Activated naive CD4-positive, alpha-beta T cell (primary cell): ENCODE measurements at regions not wholly inside any gene's neighbourhood (a gene's known extent, or its start where the extent isn't known, plus 50 kb on each side); places are given as distances from the start of the nearest gene placed in this dataset.

Experiments
- DNase-seq, 4 experiments: peaks; one replicate each; lab custom pipeline; 2025; lab: John Stamatoyannopoulos, UW

DNA sequence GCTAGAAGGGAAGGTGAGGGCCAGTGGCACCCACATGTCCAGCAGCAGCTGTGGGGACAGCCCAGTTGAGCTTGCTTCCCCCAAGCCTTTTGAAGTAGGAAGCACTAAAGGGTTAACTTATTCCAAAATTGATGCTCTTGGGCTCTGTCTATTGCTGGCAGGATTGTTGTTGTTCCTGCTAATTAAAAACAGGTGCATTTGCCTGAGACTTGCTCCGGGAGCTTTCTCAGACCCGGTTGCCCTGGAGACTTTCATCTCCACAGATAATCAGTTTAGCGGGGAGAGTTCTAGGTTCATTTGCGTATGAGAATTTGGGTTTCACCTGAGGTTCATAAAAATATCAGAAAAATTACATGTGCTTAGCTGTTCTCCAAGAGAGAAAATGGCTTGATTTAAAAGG lies 277.3 kb downstream of the LRATD1 start:
- no peak for DNase-seq

DNA sequence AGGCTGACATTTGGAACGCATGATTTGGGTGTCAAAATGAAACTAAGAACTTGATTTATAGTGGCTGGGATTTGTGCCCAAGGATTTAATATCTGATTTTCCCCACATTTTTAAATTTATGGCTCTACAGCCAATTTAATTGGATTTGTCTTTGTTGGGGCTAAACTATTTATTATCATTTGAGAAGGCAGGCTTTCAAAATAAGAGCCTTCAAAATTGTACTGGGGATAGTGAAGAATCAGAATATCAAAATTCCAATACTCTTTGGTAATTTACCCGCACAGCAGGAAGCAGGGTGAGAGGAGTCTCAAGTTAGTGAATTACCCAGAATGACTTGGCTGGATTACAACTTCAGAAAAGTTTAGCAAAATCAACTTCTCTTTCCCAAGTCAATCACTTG lies 278.1 kb downstream of the LRATD1 start:
- DNase-seq, result no peak

DNA sequence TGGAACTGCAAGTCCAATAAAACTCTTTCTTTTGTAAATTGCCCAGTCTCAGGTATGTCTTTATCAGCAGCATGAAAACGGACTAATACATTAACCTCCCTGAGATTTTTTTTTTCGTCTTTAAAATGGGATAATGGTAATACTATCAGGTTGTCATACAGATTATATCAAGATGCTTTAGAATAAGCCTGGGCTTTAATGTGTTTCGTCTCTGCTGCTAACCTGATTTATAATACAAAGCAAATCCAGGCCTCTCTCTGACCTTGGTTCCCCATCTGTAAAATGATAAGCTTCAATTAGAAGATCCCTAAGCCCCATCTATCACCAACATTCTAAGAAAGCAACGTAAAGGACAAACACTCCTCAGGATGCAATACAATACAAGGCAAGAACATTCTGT lies 283.5 kb downstream of the LRATD1 start:
- DNase-seq, result no peak

DNA sequence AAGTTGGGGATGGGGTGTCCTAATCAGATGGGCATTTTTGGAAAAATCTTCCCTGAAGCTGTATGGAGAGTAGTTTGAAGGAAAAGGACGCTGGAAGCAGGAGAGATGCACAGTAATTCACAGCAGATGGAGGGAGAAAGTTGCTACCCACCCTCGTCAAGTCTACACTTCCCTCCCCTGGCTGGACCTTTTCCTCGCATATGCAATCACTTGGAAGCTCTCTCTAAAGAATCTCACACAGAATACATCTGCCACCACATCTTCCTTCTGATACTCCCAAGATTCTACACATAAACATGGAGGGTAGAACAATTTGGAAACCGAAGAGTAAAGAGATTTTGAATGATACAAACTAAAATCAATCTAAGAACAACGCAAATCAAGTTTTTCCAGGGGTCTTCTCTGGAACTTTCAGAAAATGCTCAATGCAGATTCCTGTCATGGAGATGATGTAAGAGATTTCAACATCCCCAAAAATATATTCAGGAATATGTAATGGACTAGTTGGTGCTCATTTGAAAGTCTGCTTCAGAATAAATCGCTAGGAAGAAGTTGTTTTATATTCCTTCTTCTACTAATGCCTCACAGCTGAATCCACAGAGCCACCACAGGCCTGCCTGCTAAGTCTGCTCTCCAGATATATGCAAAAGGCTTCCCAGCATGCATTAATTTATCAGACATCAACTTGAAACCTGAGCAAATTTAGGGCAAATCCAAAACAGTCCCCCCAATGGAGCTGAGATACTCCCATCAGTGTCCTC lies 291.5 kb downstream of the LRATD1 start:
- no peak for DNase-seq

DNA sequence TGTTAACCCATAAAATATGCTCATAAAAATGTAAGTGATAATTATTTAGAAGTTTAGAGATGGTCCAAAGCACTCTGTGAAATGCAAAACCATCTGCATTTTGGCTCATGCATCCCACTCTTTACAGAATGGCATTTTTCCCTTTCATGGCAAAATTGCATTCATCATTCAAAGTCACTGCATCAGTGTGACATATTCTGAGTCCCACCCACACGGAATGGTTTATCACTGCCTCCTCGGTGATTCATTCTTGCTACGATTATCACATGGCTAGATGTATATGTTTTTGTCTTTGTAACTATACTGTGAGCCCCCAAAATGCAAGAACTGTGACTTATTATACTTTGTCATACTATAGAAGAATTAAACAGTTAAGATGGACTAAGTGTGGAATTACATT lies 293.0 kb downstream of the LRATD1 start:
- DNase-seq, result no peak

DNA sequence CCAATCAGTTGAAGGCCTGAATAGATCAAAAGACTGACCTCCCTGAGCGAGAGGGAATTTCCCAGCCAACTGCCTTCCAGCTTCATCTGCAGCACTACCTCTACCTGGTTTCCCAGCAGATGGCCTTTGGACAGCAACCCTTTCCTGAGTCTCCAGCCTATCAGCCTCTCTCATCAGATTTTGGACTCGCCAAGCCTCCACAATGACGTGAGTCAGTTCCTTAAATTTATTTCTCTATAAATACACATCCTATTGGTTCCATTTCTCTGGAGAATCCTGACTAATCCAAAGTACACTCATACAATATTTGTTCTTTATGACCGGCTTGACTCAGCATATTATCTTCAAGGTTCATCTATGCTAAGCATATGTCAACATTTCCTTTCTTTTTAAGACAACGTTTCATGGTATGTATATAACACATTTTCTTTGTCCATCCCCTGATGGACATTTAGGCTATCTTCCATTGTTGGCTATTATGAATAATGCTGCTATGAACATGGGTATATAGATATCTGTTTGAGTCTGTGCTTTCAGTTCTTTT lies 294.6 kb downstream of the LRATD1 start:
- no peak for DNase-seq

DNA sequence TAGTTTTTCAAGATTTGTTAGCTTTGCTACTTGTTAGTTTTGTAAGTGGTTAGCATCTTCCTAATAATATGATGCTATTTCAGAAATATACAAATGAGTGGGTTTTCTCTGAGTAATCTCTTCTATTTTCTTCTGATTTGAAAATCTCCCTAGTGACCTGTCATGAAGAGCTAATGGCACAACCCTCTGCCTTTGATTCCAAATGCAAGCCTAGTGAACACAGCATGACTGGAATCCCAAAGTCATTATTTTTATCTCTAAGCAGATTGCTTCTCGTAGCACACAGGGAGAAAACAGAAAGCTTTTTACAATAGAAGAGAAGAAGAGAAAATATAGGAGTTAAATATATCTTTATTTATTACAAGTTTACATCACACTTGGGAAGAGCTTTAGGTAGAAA lies 295.5 kb downstream of the LRATD1 start:
- DNase-seq, result no peak

DNA sequence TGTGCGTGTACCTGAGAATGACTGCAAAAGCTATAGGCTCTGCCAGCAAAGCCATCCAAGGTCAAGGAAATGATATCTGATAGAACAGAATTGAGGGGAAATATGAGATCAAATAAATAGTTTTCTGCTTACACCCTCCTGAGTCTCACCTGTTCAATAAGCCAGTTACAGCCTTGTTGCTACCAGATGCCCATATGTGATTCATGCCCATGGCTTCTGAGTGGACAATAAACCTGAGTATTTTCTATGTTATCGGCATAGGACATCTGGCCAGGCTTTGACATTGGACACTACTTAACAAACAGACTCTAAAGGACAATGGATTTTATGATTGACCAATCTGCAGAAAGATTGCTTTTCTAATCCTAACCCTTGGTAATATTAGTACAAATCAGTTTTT lies 297.9 kb downstream of the LRATD1 start:
- no peak for DNase-seq

DNA sequence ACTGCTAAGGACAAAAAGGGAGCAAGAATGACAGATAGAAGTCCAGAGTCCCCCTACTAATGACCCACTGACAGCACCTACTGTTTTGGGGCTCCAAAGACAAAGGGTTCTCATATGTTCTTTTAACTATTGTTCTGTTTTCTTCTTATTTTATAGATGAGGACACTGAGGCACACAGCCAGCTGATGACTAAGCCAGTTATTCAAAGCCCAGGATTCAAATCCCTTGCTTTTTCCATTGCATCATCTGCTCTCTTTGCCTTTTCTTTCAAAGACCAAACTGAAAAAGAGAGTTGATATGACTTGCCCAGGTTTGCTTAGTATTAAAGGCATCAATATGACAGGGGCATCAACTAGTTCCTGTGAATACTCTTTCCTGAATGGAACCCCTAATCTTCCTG lies 299.8 kb downstream of the LRATD1 start:
- DNase-seq, result no peak

DNA sequence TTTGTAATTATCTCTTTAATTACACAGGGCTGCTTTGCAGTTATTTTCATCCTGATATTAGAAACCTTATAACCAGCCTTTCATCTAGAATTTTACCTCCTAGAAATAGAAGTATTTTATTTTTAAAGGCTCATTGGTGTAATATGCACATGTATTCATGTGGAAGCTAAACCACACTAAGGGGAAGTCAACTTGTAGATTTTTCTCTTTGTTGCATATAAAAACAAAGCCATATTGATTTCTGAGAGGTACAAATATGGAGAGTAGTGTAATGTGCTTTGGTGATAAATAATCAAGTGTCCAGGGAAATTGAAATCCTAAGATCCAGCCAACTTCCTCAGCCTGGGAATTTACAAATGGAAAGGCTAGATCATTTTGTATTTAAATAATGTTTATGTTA lies 301.2 kb downstream of the LRATD1 start:
- no peak for DNase-seq

DNA sequence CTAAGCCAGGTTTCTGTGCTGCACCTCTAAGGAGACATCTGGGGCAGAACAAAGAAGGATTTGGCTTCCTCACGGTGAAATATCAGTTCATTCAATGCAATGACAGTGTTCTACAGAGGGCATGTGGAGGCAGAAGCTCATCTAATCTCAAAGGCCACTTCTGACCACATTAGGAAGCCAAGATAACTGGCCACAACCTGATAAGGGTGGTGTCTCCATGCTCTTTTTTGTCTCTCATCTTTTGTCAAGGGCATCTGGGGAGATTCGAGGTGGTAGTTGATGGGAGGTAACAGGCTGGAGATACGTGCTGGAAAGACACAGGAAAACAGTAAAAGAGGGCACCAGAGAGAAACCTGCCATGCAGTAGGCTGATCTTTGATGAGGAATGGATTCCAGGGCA lies 303.9 kb downstream of the LRATD1 start:
- DNase-seq, result no peak

DNA sequence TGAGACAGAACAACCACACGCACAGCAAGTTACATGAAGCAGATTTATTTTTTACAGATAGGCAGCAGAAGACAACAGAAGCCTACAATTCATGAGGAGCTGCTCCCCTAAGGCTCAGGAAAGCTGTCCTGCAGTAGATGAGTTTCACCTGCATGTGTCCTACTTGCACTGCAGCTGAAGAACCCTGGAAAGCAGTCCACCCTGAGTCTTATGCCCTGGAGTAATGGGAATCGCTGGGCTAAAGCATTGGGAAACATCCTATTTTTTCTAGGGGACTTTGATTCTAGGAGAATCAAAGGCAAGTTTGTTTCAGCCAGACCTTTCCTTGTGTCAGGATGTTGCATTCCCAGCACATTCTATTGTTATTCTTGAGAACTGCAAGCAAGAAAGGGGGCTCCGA lies 304.8 kb downstream of the LRATD1 start:
- no peak for DNase-seq

DNA sequence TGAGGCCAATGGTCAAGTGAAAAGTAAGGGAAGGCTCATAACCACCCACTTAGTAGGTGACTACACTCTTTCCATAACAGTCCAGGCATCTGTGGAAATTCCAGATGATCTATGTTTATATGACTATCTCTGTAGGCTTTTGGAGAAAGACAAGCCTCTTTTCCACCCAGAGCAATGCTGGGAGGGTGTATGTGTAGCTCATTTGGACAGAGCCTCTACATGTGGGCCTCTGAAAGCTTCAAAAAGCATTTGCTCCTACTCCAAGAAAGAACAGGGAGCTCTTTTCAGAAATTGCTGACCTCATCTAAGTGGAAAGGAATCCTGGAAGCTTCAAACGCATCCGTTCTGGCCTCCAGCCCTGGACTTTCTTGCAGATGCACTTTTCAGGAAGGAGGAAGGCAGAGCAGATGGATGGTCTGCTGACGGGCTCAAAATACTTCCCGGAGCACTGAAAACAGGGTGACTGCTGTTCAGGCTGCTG lies 308.7 kb downstream of the LRATD1 start:
- no peak for DNase-seq

DNA sequence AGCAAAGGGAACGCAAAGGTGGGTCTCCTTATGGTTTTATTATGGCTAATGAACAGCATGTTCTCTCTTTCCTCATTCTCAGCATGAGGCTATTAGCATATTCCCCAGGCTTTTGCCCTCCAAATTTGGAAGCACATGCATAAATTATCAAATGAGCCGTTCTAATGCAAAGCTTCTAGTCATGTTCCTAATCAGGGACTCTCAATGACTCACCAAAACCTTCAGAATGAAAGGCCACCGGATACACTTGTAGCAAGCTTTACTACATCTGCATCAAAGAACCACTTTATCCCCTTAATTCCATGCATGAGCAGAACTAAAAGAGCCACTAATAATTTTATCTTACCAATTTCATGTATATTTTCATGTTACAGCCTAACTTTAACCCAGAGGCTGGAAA lies 310.5 kb downstream of the LRATD1 start:
- no peak for DNase-seq

DNA sequence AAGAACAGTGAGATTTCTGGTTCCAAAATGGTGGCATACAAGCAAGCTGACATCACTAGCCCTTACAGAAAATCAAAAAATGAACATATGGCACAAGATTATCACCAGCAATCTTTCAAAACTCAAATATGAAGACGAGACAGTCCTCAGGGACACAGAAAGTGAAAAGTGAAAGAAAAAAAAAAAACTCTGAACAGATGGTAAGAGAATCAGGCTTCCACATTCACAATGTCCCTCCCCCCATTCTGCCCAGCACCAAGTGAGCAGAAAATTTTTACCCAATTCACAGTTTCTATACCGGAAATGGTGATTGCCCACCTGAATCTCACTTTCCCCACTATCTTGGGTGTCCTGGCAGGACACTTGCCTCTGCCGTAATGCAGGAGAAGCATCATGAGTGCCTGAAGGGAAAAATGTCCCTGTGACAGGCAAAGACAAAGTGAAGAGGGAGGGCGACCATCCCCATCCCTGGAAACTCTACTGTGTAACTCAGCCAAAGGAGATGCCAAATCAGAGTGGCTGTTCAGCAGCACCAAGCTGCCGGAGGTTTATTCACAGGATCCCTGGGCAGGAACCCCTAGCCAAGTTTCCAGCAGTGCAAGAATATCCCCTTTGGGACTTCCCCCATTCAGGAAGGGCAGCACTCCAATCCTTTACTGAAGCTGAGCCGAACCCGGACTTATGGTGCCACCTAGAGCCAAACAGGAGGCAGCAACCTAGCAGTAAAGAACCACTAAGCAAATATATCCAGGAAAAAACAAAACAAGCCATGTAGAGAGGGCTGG lies 312.2 kb downstream of the LRATD1 start:
- no peak for DNase-seq

DNA sequence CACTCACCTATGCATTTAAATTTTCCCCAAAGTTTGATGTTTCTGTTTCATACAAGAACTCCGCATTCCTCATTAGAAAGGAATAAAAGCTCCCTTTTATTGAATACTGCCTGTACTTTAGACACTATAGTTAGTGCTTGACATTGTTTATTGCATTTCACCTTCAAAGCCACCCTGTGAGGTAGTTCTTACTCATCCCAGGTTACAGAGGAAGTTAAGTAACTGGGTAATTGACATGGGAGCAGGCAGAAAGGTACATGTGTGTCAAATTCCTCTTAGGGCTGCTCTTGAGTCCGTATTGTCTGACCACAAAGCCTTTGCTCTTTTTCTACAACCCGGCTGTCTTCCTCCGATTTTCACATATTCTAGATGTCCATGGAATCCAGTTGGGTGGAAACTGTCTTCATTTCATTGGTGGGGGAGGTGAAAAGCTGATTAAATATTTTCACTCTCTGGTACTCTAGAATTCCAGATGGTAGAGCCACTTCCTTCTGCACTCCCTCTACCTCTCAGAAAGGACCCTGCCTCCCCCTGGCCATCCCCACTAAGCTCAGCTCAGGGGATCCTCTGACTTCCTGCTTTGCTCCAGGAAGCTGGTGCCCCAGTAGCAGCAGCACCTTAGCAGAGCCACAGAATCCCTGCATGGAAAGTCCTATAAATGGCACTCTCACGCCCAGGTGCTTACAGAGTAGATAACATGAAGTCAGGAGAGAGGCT lies 319.2 kb downstream of the LRATD1 start:
- no peak for DNase-seq

DNA sequence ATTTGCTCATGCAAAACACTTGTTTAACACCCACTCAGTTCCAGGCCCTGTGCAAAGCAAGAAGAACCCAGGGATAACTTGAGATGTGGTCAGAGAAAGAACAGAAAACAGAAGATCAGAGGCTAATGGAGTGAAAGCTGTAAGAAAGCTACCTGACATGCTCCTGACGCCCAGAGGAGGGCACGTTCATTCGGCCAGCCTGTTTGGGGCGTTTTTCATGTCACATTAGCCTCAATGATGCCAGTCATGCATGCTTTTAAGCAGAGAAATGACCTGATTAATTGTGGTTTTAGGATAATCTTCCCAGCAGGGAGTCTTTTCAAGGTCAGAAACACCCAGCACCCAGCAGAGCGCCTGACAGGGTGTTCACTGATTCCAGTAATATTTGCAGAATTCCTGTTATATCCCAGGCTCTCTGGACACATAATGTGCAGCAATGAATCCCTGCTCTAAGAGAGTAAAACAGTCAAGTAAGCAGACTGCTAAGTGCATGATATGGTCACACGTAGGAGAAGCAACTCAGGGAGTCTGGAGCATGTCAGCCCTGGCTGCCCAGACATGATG lies 320.0 kb downstream of the LRATD1 start:
- DNase-seq, result no peak

DNA sequence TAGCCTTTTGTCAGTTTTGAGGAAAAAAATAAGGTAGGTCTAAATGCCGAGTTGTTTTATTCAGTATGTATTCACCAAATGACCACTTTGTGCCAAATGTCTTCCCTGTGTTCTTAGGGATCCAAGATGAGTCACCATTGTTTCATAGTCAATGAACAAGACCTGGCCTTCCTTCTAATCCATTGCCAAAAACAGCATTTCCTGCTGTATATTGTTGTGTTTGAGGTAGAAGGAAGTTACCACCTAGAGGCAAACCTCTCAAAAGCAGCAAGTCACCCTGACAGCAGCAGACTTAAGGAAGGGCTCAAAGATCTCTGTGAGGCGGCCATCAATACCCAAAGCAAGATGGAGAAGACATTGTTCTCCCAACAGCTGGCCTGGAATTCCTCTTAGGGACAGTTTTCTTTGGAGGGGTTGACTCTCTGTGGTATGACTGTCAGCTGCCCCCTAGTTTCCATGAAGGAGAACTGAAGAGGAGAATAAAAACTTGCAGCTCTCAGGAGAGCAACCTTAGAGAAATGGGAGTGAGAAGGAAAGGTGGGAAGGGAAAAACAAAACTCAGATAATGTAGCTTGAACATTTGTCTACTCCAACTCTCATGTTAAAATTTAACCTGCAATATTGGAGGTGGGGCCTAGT lies 328.3 kb downstream of the LRATD1 start:
- no peak for DNase-seq

DNA sequence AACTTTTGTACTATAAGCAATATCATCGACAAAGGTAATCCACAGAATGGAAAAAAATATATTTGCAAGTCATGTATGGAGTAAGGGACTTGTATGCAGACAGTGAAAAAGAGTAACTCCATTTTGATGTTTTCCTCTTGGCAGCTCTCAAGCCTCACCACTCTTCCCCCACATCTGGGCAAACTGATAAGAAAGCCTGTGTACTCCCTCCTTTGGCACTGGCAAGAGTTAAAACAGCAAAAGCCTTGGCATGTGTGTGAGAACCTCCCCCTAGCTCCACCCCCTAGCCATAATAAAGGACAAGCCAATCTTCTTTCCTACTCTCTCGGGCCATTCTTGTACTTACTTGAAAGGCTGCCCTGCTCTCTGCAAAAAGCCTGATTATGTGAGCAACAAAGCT lies 335.2 kb downstream of the LRATD1 start:
- DNase-seq, result no peak

DNA sequence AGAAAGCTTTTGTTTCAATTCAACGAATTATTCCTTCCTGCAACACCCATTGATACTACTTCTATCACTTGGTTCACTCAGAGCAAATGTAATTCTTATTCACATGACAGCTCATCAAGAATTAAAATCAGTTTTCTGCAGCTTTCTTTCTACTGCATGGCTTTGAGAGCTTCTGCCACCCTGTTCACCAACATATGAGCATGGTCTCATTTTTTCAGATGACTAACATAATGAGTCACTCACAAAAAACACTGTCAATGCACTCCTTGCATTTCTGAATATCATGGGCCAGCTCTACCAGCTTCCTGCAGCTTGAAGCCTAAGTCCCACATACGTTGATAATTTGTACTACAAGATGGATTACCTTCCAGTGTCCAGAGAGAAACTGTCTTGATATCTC lies 342.9 kb downstream of the LRATD1 start:
- DNase-seq, result no peak

DNA sequence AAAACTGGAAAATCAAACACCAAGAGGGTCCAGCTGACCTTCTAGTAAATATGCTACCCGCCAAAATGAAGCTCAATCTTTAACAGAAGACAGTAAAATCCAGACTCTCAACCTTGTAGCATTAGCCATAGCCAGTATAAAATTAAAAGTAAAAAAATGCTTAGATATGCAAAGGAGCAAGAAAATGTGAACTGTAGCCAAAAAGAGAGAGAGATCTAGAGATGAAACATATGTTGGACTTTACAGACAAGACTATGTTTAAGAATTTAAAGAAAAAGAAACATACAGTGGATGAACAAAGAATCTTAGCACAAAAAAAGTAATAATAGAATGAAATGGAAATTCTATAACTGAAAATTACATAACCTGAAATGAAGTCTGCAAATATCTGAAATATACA lies 344.5 kb downstream of the LRATD1 start:
- no peak for DNase-seq

DNA sequence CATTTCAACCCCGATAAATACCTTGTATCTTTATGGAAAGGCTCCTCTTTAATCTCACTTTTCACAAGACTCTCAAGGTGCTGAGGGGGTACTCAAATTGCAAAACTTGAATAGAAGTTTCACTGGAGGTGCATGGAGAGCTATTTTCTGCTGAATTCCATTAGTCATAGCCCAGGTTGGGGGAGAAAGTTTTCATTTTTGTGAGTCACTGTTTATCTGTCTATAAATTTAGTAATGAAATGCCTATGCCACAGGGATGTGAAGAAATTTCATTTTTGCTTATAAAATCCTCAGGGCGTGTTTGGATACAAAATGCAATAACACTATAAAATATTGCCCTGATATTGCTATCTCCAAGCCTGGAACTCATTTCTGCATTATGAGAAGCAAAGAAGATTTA lies 346.3 kb downstream of the LRATD1 start:
- no peak for DNase-seq
